Sigmoid colon (tissue), 3 donors: ENCODE measurements at regions not wholly inside any gene's neighbourhood (a gene's known extent, or its start where the extent isn't known, plus 50 kb on each side); places are given as distances from the start of the nearest gene placed in this dataset.

ENCODE experiments used
- CTCF ChIP-seq, 4 experiments: fragments of 450-650 bp in 3 of 4; fragments of 200-600 bp in 1 of 4; IDR thresholded peaks; one replicate each; pipeline ENCODE4 v1.5.1; 2016 to 2019; ENCODE audit warnings: antibody characterized with exemption in 4 of 4, mild to moderate bottlenecking in 3 of 4, moderate library complexity in 2 of 4
- POLR2A ChIP-seq, 2 donors: fragments of 450-650 bp; IDR thresholded peaks; one replicate each; pipeline ENCODE4 v1.6.1; 2016; ENCODE audit warnings: antibody characterized with exemption in 2 of 2, mild to moderate bottlenecking in 2 of 2, moderate library complexity in 2 of 2

- TF ChIP-seq POLR2A (IDR thresholded peaks at IDR 0.05) (no peak), CTCF (IDR thresholded peaks at IDR 0.05) (no peak)
These were observed 86.9 kb upstream of the WNT11 start for GRCh38 chr11:76293189-76293631.
